ENCODE measurements at regions not wholly inside any gene's neighbourhood (a gene's known extent, or its start where the extent isn't known, plus 50 kb on each side); places are given as distances from the start of the nearest gene placed in this dataset.
"Not testable (repeated sequence)": the region's sequence is repeated elsewhere in the genome, so short reads cannot be mapped to it uniquely, and the experiment has no call there.

GRCh38 chr2:216956820-216957493, 97.1 kb upstream of the TNP1 start:
- no peak for DNase-seq

- DNase-seq: no peak
Measured at GRCh38 chr2:216951171-216951570, 91.3 kb upstream of the TNP1 start.

- DNase-seq: no peak
Measured at GRCh38 chr2:216950547-216950946, 90.7 kb upstream of the TNP1 start.

- no peak for DNase-seq
Measured at GRCh38 chr2:216949700-216950413, 90.0 kb upstream of the TNP1 start.

GRCh38 chr2:216947055-216947454, 87.2 kb upstream of the TNP1 start:
- DNase-seq: no peak

GRCh38 chr2:216944733-216945132, 84.9 kb upstream of the TNP1 start:
- DNase-seq: no peak

- no peak for DNase-seq
Measured at GRCh38 chr2:216943109-216943508, 83.2 kb upstream of the TNP1 start.

- no peak for DNase-seq
Measured at GRCh38 chr2:216942465-216942864, 82.6 kb upstream of the TNP1 start.

- DNase-seq: no peak
Measured at GRCh38 chr2:216942016-216942415, 82.2 kb upstream of the TNP1 start.

- no peak for DNase-seq
Measured at GRCh38 chr2:216936954-216937357, 77.1 kb upstream of the TNP1 start.

GRCh38 chr2:216934623-216935022, 74.8 kb upstream of the TNP1 start:
- DNase-seq: no peak

- no peak for DNase-seq
Measured at GRCh38 chr2:216934151-216934550, 74.3 kb upstream of the TNP1 start.

GRCh38 chr2:216932863-216933548, 73.1 kb upstream of the TNP1 start:
- DNase-seq: no peak

GRCh38 chr2:216932113-216932862, 72.4 kb upstream of the TNP1 start:
- DNase-seq: no peak

- DNase-seq: no peak
Measured at GRCh38 chr2:216930716-216931115, 70.9 kb upstream of the TNP1 start.

- not testable (repeated sequence) for DNase-seq
Measured at GRCh38 chr2:216929338-216929737, 69.5 kb upstream of the TNP1 start.

- no peak for DNase-seq
Measured at GRCh38 chr2:216927163-216927562, 67.3 kb upstream of the TNP1 start.

GRCh38 chr2:216925636-216926366, 65.9 kb upstream of the TNP1 start:
- DNase-seq: no peak

- no peak for DNase-seq
Measured at GRCh38 chr2:216925006-216925405, 65.1 kb upstream of the TNP1 start.

GRCh38 chr2:216923706-216924105, 63.8 kb upstream of the TNP1 start:
- DNase-seq: no peak

- no peak for DNase-seq
Measured at GRCh38 chr2:216922175-216922780, 62.4 kb upstream of the TNP1 start.

GRCh38 chr2:216920937-216921456, 61.1 kb upstream of the TNP1 start:
- no peak for DNase-seq

Data from CD4-positive, alpha-beta T cell treated with Interleukin-17A for 1 hour (primary cell).